ENCODE measurements at regions not wholly inside any gene's neighbourhood (a gene's known extent, or its start where the extent isn't known, plus 50 kb on each side); places are given as distances from the start of the nearest gene placed in this dataset.

GRCh38 chr20:58075586-58076345 is 152.7 kb downstream of the ANKRD60 start:
- Histone ChIP-seq H3K4me2 (ENCODE audit: control insufficient read depth, insufficient read depth) (no peak overlapping the region), H3K4me1 (ENCODE audit: control insufficient read depth, insufficient read depth, low read length) (no peaks in the 10 kb centered on the region), H3K4me3 (no peak overlapping the region), H3K36me3 (ENCODE audit: control insufficient read depth in 2 of 2, insufficient read depth in 2 of 2, low read length in 1 of 2) (no peaks in the 10 kb centered on the region), H3K9ac (ENCODE audit: control insufficient read depth, insufficient read depth, low read length) (no peak overlapping the region), H3K79me2 (ENCODE audit: control insufficient read depth, insufficient read depth, low read length) (no peaks in the 10 kb centered on the region), H3K27me3 (replicated peaks in 1 of 2; ENCODE audit: control insufficient read depth in 2 of 2, insufficient read depth in 2 of 2, low read length in 1 of 2) (peaks cover 0 to 2% of the 10 kb centered on the region in 2 experiments; a peak in 3 of 4 replicates), H3K9me3 (replicated peaks; ENCODE audit: control insufficient read depth, insufficient read depth, low read length) (no peaks in the 10 kb centered on the region), H3K27ac (ENCODE audit: control insufficient read depth, insufficient read depth) (no peak overlapping the region), H4K20me1 (ENCODE audit: control insufficient read depth, insufficient read depth) (no peaks in the 10 kb centered on the region), H2AFZ (ENCODE audit: control insufficient read depth, low read depth, low read length) (no peak overlapping the region)
- in situ Hi-C loops (cut with MboI) = no loop called here
- ChIA-PET RAD21 (ENCODE audit: unreplicated experiment) (interaction anchor here (1.0 kb wide), 1 partner anchor 11 kb away, joined by 3 read pairs; no protein-coding TSS in a partner anchor), SMC1A (ENCODE audit: uncharacterized antibody, unreplicated experiment) (no interaction called here), CTCF (interaction anchor here (1.1 to 1.7 kb wide), 2 partner anchors 8 to 11 kb away, joined by 4 to 5 read pairs; no protein-coding TSS in a partner anchor), POLR2A (no interaction called here)
- no TSS peak for BruUV-seq (replicated peaks)
- 71% methylated on average over 14 of the region's 14 CpGs for WGBS (ENCODE audit: insufficient coverage, insufficient replicate concordance, low lambda C conversion rate, missing lambda C conversion rate)
- intact Hi-C loops (cut with micrococcal nuclease; ENCODE audit: unreplicated experiment) = no loop called here
- no peak for ATAC-seq
- no peak for FAIRE-seq
- DNase-seq (ENCODE audit: low read depth, low spot score) = no peak
- TF ChIP-seq NRF1 (conservative IDR thresholded peaks at IDR 0.05; ENCODE audit: low read depth, low read length) = no peak
- TF ChIP-seq ZNF687 (IDR thresholded peaks at IDR 0.05) = no peak
- TF ChIP-seq SKIL (IDR thresholded peaks at IDR 0.05; ENCODE audit: low read depth, poor library complexity, severe bottlenecking) = no peak
- no peak for TF ChIP-seq JUNB (IDR thresholded peaks at IDR 0.05)
- TF ChIP-seq NBN (IDR thresholded peaks at IDR 0.05) = no peak
- no peak for TF ChIP-seq ZBTB40 (IDR thresholded peaks at IDR 0.05; ENCODE audit: borderline replicate concordance)
- TF ChIP-seq CHD1 (IDR thresholded peaks at IDR 0.05; ENCODE audit: low read depth, low read length) = no peak
- no peak for TF ChIP-seq TCF3 (IDR thresholded peaks at IDR 0.05; ENCODE audit: borderline replicate concordance, insufficient read depth, low read depth, low read length)
- no peak for TF ChIP-seq NR2F1 (conservative IDR thresholded peaks at IDR 0.05)
- no peak for TF ChIP-seq DPF2 (IDR thresholded peaks at IDR 0.05)
- TF ChIP-seq NFXL1 (IDR thresholded peaks at IDR 0.05; ENCODE audit: borderline replicate concordance) = no peak
- TF ChIP-seq ASH2L (IDR thresholded peaks at IDR 0.05; ENCODE audit: borderline replicate concordance, low read depth) = no peak
- no peak for TF ChIP-seq MYB (IDR thresholded peaks at IDR 0.05; ENCODE audit: borderline replicate concordance, low read depth, low read length)
- no peak for TF ChIP-seq TARDBP (IDR thresholded peaks at IDR 0.05; ENCODE audit: borderline replicate concordance)
- TF ChIP-seq SMAD1 (IDR thresholded peaks at IDR 0.05; ENCODE audit: low read depth, partially characterized antibody) = no peak

Data from GM12878 (cell line).